ENCODE measurements at regions not wholly inside any gene's neighbourhood (a gene's known extent, or its start where the extent isn't known, plus 50 kb on each side); places are given as distances from the start of the nearest gene placed in this dataset.
"Not testable (repeated sequence)": the region's sequence is repeated elsewhere in the genome, so short reads cannot be mapped to it uniquely, and the experiment has no call there.

- DNase-seq = no peak
These were observed 273.8 kb downstream of the RPS6KC1 start for GRCh38 chr1:213324859-213325258.

- no peak for DNase-seq
These were observed 274.4 kb downstream of the RPS6KC1 start for GRCh38 chr1:213325482-213325881.

- DNase-seq = no peak
These were observed 275.4 kb downstream of the RPS6KC1 start for GRCh38 chr1:213326281-213327016.

GRCh38 chr1:213327017-213327667 is 276.1 kb downstream of the RPS6KC1 start:
- no peak for DNase-seq

- no peak for DNase-seq
These were observed 278.5 kb downstream of the RPS6KC1 start for GRCh38 chr1:213329406-213330008.

GRCh38 chr1:213330281-213330680 is 279.2 kb downstream of the RPS6KC1 start:
- no peak for DNase-seq

GRCh38 chr1:213331631-213332175 is 280.7 kb downstream of the RPS6KC1 start:
- DNase-seq = no peak

- DNase-seq = no peak
These were observed 281.4 kb downstream of the RPS6KC1 start for GRCh38 chr1:213332491-213332890.

- DNase-seq = no peak
These were observed 282.1 kb downstream of the RPS6KC1 start for GRCh38 chr1:213333121-213333520.

- DNase-seq = no peak
These were observed 284.0 kb downstream of the RPS6KC1 start for GRCh38 chr1:213335084-213335483.

- no peak for DNase-seq
These were observed 286.1 kb downstream of the RPS6KC1 start for GRCh38 chr1:213337025-213337678.

GRCh38 chr1:213340593-213340992 is 289.6 kb downstream of the RPS6KC1 start:
- DNase-seq = no peak

GRCh38 chr1:213345621-213346020 is 294.6 kb downstream of the RPS6KC1 start:
- no peak for DNase-seq

GRCh38 chr1:213357403-213357802 is 306.4 kb downstream of the RPS6KC1 start:
- no peak for DNase-seq

- DNase-seq = not testable (repeated sequence)
These were observed 307.3 kb downstream of the RPS6KC1 start for GRCh38 chr1:213358368-213358767.

GRCh38 chr1:213362598-213362997 is 311.6 kb downstream of the RPS6KC1 start:
- DNase-seq = no peak

- DNase-seq = no peak
These were observed 315.2 kb downstream of the RPS6KC1 start for GRCh38 chr1:213366141-213366831.

GRCh38 chr1:213369465-213369864 is 318.4 kb downstream of the RPS6KC1 start:
- DNase-seq = no peak

- DNase-seq = no peak
These were observed 319.5 kb downstream of the RPS6KC1 start for GRCh38 chr1:213370523-213370922.

- DNase-seq = no peak
These were observed 320.4 kb downstream of the RPS6KC1 start for GRCh38 chr1:213371525-213371846.

GRCh38 chr1:213371847-213372619 is 321.0 kb downstream of the RPS6KC1 start:
- DNase-seq = peak; percentile 59

GRCh38 chr1:213374369-213374768 is 323.3 kb downstream of the RPS6KC1 start:
- peak; percentile 64 for DNase-seq
